ENCODE measurements at regions not wholly inside any gene's neighbourhood (a gene's known extent, or its start where the extent isn't known, plus 50 kb on each side); places are given as distances from the start of the nearest gene placed in this dataset.

DNA sequence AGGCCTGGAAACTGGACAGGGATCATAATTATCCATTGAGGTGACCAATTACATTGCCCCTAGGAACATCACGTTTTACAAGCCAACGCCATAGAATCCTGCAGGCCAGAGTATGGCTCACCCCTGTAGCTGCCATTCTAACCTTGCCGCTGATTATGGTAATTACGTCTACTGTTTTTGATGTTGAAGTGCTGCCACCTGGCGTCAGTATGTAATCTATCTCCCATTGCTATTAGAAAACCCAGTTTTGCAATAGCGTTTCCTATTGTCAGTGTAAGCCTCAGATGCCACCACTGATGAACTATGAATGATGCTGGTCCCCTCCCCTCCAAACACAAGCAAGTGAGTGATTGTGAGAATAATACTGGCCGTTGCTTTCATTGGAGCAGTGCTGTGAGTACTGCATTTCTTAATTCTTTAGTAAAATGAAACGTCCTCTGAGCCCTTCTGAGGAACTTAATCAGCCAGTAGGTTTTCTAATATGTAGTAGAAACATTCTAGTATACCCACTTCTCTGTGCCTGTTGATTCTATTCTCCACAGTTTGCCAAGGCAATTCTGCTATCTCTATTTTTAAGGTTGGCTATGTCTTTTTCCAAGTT is 100.5 kb upstream of the NMUR2 start:
- TF ChIP-seq, protein P1, sequence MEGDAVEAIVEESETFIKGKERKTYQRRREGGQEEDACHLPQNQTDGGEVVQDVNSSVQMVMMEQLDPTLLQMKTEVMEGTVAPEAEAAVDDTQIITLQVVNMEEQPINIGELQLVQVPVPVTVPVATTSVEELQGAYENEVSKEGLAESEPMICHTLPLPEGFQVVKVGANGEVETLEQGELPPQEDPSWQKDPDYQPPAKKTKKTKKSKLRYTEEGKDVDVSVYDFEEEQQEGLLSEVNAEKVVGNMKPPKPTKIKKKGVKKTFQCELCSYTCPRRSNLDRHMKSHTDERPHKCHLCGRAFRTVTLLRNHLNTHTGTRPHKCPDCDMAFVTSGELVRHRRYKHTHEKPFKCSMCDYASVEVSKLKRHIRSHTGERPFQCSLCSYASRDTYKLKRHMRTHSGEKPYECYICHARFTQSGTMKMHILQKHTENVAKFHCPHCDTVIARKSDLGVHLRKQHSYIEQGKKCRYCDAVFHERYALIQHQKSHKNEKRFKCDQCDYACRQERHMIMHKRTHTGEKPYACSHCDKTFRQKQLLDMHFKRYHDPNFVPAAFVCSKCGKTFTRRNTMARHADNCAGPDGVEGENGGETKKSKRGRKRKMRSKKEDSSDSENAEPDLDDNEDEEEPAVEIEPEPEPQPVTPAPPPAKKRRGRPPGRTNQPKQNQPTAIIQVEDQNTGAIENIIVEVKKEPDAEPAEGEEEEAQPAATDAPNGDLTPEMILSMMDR (IDR thresholded peaks at IDR 0.05), result peak; percentile 42 to 66 (median 61)
- no peak for TF ChIP-seq POLR2A (IDR thresholded peaks at IDR 0.05)
- Histone ChIP-seq H3K9me3 (no peaks in the 10 kb centered on the region), H3K36me3 (no peaks in the 10 kb centered on the region), H3K27ac (no peak overlapping the region), H3K4me1 (no peaks in the 10 kb centered on the region), H3K27me3 (no peaks in the 10 kb centered on the region), H3K4me3 (no peak overlapping the region)
- 10% methylated on average over 7 of the region's 8 CpGs for WGBS (ENCODE audit: insufficient coverage, low coverage, low lambda C conversion rate, missing lambda C conversion rate)
- peak in 1 of 3 donors; percentile 23 for DNase-seq
- intact Hi-C loops (cut with DNase I), result no loop called here
- peak; percentile 80 to 90 (median 84) for ATAC-seq

DNA sequence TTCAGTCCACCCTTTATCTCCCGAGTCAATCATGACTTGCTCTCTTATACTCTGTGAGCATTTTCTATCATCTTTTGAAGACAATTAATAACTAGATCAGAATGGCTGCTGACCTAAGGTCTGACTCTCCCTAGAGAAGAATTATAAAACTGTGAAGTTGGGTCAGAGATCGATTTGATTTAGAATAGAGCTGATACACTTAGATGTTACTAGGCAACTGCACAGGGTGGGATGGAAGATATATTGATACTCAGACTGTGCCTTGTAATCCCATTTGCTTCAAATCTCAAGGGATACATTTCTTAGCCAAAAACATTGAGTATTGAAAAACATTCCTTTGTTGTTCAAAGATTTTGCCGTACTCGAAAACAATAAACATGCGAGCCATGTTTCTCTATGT is 106.0 kb upstream of the NMUR2 start:
- 77% methylated on average over 5 of the region's 5 CpGs for WGBS (ENCODE audit: insufficient coverage, low coverage, low lambda C conversion rate, missing lambda C conversion rate)
- intact Hi-C loops (cut with DNase I), result no loop called here
- no peak for TF ChIP-seq POLR2A (IDR thresholded peaks at IDR 0.05)
- TF ChIP-seq, protein P1 (IDR thresholded peaks at IDR 0.05), result no peak
- H3K27ac ChIP-seq, result no peak overlapping the region
- H3K27me3 ChIP-seq, result no peaks in the 10 kb centered on the region
- no peak for ATAC-seq
- DNase-seq, result no peak
- no peak overlapping the region for H3K4me3 ChIP-seq
- H3K36me3 ChIP-seq, result no peaks in the 10 kb centered on the region
- H3K4me1 ChIP-seq, result no peaks in the 10 kb centered on the region
- H3K9me3 ChIP-seq, result no peaks in the 10 kb centered on the region

DNA sequence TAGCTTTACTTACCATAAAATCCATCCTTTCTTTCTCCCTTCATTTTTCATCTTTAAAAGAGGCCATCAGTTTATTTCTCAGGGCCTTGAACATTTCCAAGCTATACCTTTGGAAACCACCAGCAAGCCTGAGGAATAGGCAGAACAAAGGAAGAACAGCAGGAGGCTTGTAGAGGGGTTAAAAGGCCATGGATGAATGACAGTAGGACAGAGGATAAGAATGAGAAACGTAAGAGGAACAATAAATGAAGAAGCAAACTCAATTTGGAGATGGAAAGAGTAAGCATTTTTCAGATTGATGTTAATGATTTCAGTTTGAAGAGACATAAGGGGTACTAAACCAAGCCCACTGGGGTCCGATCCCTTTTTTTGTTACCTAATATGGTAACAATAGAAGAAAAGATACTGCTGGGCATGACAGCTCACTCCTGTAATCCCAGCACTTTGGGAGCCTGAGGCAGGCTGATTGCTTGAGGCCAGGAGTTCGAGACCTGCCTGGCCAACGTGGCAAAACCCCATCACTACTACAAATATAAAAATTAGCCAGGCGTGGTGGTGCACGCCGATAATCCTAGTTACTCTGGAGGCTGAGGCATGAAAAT is 106.6 kb upstream of the NMUR2 start:
- ATAC-seq (no peak), DNase-seq (no peak)
- intact Hi-C loops (cut with DNase I), result no loop called here
- no peaks in the 10 kb centered on the region for H3K27me3 ChIP-seq
- H3K36me3 ChIP-seq, result no peaks in the 10 kb centered on the region
- H3K4me3 ChIP-seq, result no peak overlapping the region
- H3K27ac ChIP-seq, result no peak overlapping the region
- no peaks in the 10 kb centered on the region for H3K4me1 ChIP-seq
- TF ChIP-seq, protein P1 (IDR thresholded peaks at IDR 0.05), result no peak
- TF ChIP-seq POLR2A (IDR thresholded peaks at IDR 0.05), result no peak
- 48% methylated on average over 4 of the region's 7 CpGs for WGBS (ENCODE audit: insufficient coverage, low coverage, low lambda C conversion rate, missing lambda C conversion rate)
- H3K9me3 ChIP-seq, result no peaks in the 10 kb centered on the region

DNA sequence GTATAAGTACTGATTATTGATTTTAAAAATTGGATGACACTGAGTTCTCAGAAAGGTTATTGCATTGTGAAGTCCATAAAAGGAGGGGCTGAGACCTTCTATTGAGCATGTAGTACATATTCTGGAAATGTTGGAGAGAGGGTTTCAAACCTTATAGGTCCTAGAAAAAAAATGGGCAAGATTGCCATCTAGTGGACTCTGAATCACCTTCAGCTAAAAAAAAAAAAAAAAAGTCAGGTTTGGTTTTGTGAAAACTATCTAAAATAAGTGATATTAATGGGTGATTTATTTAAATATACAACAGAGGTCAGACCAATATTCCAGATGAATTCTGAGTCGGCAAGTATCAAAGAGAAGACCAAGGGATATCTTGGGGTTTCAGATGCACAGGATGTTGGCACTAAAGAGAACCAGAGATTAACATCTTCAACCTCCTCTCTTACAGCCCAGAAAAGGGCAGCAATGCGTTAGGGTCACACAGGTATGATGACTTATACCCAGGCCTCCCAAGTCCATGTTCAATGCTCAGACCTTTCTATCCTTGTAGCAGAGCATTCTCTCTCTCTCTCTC is 109.8 kb upstream of the NMUR2 start:
- DNase-seq (no peak), ATAC-seq (peak in 2 of 4 donors; percentile 31 to 34)
- intact Hi-C loops (cut with DNase I), result no loop called here
- TF ChIP-seq POLR2A (IDR thresholded peaks at IDR 0.05), result no peak
- TF ChIP-seq, protein P1 (IDR thresholded peaks at IDR 0.05), result peak; percentile 16 to 53 (median 50)
- H3K36me3 ChIP-seq, result no peaks in the 10 kb centered on the region
- 21% methylated on average over 2 of the region's 2 CpGs for WGBS (ENCODE audit: insufficient coverage, low coverage, low lambda C conversion rate, missing lambda C conversion rate)
- H3K27me3 ChIP-seq, result no peaks in the 10 kb centered on the region
- no peaks in the 10 kb centered on the region for H3K9me3 ChIP-seq
- H3K27ac ChIP-seq, result no peak overlapping the region
- no peaks in the 10 kb centered on the region for H3K4me1 ChIP-seq
- H3K4me3 ChIP-seq, result no peak overlapping the region

Measured in right lobe of liver (tissue), 6 donors.